ENCODE measurements at regions not wholly inside any gene's neighbourhood (a gene's known extent, or its start where the extent isn't known, plus 50 kb on each side); places are given as distances from the start of the nearest gene placed in this dataset.
"Not testable (repeated sequence)": the region's sequence is repeated elsewhere in the genome, so short reads cannot be mapped to it uniquely, and the experiment has no call there.

DNA sequence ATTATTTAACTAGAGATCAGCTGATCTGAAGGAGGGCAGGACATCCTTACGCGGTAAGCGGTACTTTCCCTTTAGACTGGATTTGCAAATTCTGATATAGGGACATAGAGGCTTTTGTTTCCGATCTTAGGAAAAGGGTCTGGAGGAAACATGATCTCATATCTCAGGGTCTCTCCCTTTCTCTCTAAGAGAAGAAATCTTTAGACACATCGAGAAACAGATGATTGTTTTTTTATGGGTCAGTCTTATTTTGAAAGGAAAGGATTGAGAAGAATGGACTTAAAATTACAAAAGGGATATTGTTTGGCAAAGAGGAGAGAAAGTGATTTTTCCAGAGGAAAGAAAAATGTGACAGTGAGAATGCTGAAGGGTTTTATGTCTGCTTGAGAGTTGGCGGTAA is 83.9 kb upstream of the OGFRL1 start:
- no peak for DNase-seq (ENCODE audit: low read depth)

DNA sequence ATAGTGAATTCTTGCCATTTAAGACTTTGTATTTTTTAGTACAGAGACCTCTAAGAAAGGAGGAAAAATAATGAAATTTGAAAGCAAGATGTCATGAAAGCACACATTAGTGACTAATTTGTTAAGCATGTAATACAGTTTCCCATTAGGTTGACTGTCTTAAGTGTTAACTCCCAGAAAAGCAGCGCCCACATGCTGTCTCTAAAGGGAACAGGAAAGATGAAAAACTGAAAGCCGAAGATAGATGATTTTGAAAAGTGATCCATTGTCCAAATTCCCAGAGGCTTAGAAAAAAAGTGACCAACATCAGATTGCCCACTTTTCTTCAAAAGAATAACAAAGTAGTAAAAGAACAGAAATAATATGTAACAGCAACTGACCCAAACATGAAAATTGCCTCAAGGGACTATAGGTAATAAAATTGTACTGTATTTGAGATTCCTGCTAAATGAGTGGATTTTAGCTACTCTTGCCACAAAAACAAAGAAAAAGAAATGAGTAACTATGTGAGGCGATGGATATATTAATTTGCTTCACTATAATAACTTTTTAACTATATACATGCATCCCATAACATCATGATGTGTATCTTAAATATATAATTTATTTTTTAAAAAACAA is 83.2 kb upstream of the OGFRL1 start:
- DNase-seq (ENCODE audit: low read depth): no peak

DNA sequence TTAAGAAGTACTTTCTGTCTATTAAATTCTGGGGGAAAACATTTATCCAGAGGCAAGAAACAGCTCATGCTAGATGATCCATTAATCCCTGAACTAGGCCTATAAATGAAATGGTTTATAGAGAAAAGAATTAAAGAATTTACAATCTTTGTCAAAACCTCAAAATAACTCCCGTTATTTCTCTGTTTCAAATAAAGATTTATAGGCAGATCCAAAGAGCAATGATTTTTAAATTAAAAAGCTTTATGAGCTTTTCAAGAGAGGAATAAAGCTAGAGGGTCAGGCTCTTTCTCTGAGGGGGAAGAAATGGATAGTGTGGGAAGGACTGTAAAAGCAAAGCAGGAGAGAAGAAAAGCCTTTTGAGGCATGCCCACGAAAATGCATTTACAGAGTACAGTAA is 82.5 kb upstream of the OGFRL1 start:
- DNase-seq (ENCODE audit: low read depth): no peak

DNA sequence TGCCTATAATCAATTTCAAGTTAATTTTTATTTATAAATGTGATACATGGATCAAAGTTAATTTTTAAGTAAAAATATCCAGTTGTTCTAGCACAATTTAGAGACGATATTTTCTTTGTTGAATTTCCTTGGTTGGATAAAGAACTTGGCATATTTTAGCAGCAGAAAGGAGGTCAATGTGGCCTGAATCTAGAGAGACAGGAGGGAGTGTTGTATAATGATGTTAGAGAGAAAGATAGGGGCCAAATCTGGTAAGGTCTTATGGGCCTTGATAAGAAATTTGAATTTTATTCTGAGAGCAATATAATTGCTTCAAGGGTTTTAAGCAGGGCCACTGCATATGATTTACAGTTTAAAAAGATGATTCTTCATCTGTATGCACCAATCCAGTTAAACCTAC is 79.4 kb upstream of the OGFRL1 start:
- no peak for DNase-seq (ENCODE audit: low read depth)

DNA sequence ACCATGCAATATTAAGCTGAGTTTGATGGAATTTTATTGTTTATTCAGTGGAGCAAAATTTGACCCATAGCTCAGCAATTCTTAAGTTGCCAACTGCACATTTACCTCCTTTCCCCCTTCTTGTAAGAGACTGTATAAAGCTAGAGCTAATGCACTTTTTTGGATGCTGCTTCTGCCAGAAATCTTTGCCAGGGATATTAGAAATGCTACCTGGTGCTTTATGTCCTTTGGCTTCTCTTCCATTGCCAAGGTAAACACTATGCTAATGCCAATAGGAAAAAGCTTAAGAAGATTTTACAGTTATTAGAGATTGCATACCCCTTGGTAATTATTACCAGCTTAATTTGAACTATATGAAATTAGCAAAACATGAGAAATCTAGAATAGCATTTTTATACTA is 79.0 kb upstream of the OGFRL1 start:
- DNase-seq (ENCODE audit: low read depth): no peak

DNA sequence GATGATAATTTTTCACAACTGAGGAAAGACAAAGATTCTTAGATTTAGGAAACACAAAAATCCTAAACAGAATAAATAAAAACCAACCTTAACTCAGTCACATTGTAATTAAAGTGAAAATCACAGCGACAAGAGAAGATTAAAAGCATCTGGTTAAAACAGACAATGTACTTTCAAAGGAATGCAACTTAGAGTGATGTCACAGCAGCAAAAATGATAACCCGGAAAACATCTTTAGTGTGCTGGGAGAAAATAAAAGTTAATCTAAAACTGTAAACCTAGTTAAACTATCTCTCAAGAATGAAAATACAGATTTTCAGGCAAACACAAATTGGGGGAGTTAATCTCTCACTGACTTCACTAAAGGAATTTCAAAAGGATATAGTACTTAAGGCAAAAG is 76.8 kb upstream of the OGFRL1 start:
- no peak for DNase-seq (ENCODE audit: low read depth)

DNA sequence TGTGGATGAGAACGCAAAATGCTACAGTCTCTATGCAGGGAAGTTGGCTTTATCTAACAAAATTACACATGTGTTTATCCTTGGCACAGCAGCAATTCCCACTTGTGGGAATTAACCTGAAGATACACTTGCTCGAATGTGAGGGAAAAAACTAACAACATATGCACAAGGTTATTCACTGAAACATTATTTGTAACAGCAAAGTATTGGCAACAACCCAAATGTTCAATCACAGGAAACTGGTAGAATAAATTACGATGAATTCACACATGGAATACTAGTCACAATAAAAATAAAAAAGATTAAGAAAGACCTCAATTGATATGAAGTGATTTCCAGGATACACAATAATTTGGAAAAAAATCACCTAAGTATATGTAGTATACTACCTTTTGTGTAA is 68.1 kb upstream of the OGFRL1 start:
- DNase-seq (ENCODE audit: low read depth): no peak

DNA sequence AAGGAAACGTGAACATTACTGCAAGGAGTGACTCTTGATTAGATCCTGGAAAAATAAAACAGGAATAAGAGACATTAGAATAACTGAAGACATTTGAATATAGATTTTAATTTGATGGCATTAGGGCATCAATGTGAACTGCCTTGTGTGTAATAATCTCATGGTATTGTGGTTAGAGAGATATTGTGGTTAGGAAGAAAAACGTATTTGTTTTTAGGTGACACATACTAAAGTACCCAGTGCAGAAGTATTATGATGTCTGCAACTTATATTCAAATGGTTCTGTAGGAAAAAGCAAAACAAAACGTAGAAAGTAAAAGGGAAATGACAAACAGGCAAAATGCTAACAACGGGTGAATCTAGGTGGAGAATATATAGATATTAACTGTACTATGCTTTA is 65.9 kb upstream of the OGFRL1 start:
- no peak for DNase-seq (ENCODE audit: low read depth)

DNA sequence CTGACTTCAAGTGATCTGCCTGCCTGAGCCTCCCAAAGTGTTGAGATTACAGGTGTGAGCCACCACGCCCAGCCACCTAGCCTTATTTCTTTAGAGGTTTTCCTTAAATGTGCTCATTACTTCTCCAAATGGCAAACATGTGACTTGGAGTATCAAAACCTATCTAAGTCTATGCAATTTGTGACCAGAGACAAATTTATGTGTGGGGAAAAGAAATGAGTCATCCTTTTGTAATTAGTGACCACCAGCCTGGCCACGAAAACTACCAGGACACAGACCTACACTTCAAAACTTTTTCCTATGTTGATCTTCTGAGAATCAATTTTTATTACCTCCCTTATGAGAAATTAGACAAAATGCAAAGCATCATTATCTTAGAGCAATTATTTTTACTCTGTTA is 64.6 kb upstream of the OGFRL1 start:
- DNase-seq (ENCODE audit: low read depth): no peak

DNA sequence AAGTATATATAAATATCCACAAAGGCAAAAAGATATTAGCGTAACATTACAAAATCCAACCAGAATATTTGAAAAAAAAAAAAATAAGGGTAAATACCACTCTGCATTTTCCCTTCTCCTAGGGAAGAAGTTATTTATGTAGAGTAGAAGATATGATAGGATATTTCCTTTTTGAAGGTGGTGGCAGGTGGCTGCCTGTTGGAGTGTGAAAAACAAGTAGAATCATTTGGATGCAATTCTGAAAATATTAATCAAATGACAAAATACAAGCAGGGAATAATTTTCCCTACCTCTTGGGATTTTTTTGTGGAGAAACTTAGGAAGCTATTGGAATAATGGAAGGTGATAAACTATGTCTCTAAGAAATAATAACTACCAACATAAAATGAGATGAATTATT is 62.5 kb upstream of the OGFRL1 start:
- DNase-seq (ENCODE audit: low read depth): no peak

DNA sequence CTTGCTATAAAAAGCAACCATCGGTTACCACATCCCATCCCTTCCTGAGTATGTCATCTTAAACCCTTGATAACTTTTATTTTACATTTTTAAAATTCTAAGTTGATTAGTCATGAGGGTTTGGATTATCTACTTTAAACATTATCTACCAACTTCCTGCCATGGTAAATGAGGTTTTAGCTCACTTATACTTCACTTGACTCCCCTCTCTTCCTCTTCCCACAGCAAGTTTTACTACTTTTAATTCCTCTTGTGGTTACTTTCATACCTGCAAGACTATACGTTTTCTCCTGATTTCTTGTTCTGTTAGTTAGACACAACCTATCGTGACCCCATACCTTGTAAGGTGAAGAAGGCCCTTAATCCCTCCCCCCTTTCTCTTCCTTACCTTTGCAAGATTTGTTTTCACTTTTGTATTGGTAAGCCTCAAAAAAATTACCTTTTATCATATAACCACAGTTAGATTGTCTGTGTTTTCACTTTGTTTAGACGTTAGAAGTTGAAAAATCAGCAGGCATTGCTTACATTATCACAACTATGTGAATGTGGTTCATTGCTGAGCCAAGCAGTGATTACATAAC is 60.1 kb upstream of the OGFRL1 start:
- peak; percentile 55 for DNase-seq (ENCODE audit: low read depth)

DNA sequence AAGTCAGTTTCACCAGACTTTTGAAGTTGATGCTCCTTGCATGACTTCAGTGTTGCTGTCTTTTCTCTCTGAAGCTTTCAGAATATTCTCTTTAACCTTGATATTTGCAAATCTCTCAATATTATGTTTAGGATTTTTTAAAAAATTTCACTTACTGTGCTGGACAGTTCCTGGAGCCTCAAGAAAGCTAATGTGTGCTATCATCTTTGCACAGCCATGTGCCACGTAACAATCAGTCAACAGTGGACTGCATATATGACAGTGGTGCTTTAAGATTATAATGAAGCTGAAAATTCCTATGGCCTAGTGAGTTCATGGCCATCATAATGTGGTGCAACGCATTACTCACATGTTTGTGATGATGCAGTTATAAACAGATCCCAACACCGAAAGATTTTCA is 59.1 kb upstream of the OGFRL1 start:
- DNase-seq (ENCODE audit: low read depth): no peak

DNA sequence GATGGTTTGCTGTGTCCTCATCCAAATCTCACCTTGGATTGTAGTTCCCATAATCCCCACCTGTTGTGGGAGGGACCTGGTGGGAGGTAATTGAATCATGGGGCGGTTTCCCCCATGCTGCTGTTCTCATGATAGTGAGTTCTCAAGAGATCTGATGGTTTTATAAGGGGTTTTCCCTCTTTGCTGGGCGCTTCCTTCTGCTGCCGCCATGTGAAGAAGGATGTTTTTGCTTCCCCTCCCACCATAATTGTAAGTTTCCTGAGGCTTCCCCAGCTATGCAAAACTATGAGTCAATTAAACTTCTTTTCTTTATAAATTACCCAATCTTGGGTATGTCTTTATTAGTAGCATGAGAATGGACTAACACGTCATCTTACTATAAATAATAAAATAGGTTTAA is 55.7 kb upstream of the OGFRL1 start:
- not testable (repeated sequence) for DNase-seq (ENCODE audit: low read depth)

DNA sequence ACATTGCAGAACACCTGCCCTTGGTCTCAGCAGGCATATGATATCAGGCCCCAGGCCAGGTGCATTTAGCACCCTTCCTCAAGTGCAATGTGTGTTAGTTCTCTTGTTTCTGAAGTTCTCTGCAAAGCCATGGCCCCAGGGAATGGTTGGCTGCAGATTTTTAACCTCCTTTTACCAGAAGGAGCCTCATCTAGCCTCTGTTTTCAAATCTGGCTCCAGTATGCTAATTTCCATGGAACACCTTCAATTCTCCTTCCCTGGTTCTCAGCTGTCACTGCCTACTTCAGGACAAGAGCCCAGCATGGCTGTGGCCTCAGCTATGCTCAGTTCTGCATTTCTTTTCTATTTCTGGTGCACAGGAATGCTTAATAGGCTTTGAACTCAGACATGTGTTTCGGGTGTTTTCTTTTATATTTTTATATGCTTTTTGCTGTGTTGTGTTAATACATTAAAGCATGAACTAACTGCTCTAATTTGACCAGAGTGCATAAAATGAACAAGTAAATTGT is 51.6 kb upstream of the OGFRL1 start:
- no peak for DNase-seq (ENCODE audit: low read depth)

DNA sequence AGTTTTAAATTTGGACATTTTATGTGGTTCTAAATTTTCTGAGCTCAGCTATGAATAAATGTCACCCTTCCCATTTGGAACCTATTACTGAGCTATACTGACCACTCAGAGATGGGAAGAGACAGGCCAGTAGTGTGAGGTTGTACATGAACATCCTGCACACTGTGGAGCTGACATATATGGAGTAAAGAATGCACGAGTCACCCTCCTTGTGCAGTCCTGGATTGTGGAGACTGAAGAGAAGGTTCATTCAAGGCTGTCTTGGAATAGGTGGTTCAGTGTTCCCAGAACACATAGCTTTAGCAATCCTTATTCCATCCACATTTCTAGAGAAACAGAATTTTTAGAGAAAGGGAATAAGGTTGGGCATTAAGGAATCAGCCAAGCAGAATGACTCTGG is 50.3 kb upstream of the OGFRL1 start:
- DNase-seq (ENCODE audit: low read depth): peak; percentile 36
